ENCODE measurements at regions not wholly inside any gene's neighbourhood (a gene's known extent, or its start where the extent isn't known, plus 50 kb on each side); places are given as distances from the start of the nearest gene placed in this dataset.

DNA sequence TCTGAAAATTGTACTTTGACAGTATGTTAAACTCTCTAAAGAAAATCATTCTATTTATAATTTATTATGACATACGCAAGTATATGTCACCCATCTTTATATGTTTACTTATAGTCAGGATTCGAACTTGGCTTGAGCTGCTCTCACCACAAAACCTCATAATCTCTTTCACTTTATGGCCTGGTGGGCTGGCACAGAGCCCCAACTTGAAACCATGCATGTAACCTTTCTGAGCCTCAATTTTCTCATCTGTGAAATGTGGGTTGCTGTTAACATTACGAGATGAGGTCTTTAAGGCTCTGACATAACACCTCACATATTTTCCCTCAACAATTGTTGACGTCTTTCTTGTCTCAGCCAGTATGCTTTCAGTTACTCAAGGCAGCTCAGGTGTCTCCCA, 69.4 kb upstream of the PFN2 start:
- no peak for DNase-seq (ENCODE audit: low read depth in 4 of 4, low spot score in 1 of 4)

DNA sequence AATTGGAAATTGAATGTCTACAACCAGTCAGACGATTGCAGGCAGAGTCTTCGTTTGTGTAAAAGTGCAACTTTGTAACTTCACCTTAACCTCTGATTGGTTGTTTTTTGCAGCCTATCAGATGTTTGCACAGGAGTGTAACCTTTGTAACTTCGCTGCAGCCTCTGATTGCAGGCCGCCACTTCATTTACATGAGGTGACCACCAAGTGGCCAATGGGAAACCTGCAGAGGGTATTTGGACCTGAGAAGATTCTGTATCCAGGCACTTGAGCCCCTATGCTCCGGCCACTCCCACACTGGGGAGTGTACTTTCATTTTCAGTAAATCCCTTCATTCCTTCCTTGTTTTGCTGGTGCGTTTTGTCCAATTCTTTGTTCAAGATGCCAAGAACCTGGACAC, 68.1 kb upstream of the PFN2 start:
- no peak for DNase-seq (ENCODE audit: low read depth in 4 of 4, low spot score in 1 of 4)

DNA sequence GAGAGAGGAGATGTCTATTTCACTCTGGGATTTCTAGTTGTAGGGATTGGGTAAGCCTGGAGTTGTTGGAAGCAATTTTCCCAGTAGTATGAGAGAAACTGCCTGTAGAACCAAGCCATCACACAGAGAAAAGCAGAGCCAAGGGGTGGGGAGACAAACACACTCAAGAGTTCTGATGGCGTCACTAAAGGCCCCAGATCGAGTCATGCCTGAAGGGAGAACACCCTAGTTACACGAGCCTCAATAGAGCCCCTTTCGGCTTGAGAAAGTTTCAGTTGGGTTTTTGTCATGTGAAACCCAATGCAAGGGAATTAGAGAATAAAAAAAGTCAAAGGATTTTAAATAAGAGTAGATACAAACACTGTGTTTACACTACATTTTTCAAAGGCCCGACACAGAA, 66.1 kb upstream of the PFN2 start:
- no peak for DNase-seq (ENCODE audit: low read depth in 4 of 4, low spot score in 1 of 4)

DNA sequence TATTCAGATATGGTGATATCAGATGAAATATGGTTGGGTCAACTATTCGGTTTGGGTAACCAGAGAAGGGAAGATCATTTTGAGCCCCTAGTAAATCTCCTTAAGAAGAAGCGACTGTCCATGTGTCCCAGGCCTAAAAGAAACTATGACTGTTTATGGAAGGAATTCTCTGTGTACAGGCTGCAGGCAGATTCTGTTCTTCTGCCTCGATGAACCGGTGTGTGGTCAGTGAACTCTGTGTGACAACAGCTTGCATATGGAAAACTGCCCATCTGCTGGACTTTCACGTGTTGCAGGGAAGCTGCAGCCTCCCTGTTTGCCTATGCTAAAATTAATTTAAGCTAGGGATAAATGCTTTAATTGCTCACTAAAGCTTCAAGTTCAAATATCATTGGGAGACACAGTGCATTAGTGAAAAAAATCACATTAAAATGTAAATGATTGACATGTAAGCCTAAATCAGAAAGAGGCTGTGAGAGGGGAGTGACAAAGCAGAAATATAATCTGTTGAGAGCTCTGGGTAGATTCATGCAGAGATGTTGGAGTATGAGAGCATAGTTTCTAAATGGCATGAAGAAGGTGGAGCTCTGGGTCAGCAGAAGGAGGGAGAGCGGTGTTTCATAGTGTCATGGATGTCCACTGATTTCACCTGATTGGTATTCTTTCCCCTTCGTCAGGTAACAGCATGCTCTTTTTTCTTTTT, 65.4 kb upstream of the PFN2 start:
- DNase-seq (ENCODE audit: low read depth in 4 of 4, low spot score in 1 of 4), result no peak

DNA sequence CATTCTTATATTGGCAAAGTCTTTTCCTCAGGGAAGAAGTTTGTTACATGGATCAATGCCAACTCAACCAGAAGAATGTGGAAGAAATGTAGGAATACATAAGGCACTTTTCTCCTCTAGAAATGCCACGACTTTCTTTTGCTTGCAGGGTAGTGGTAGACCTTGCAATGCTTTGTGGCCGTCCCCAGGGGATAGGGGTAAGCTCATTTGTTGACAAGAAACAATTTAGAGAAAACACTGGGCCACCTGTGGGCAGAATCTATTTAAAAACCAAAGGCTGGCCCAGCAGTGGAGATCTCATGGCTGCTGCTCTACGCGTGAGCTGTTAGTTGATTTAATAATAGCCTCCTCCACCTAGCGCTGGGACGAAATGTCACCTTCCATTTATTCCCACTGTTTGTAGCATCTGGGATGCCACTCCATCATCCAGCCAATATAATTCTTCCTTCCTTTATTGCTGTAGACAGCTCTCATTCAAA, 64.6 kb upstream of the PFN2 start:
- no peak for DNase-seq (ENCODE audit: low read depth in 4 of 4, low spot score in 1 of 4)

DNA sequence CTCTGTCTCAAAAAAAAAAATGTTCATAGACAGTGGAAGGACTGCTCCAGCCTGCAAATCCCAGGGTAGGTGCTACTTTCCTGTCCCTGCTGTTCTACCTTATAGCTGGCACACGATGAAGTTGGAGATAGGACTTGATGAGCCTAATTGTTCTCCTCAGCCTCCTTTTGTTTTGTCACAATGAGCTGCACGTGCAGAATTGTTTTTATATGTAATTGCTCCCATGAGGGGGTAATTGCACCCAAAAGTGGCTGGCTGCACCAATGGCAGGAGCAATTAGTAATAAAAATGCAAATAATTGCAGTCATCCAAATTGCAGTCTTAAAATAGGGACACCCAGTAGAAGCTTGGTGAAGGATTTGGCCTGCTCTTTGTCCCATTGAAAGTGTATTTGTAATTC, 63.0 kb upstream of the PFN2 start:
- DNase-seq (ENCODE audit: low read depth in 4 of 4, low spot score in 1 of 4), result no peak

DNA sequence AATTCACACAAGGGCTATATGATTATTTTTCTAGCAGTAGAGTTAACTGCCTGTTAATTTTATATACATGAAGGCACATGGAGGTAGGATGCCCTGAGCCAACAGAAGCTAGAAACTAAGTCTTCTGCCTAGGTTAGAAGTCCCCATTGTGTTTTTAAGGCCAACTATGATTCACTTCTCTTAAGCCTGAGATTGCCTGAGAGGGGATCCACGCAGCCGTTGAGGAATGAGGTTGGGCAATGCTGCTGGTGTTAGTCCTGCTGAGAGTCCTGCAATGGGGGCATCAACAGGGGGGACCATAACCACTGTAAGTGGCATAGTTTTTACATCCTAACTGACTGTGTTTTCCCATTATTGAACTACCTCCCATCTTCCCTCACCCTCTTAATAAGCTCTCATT, 60.1 kb upstream of the PFN2 start:
- no peak for DNase-seq (ENCODE audit: low read depth in 4 of 4, low spot score in 1 of 4)

DNA sequence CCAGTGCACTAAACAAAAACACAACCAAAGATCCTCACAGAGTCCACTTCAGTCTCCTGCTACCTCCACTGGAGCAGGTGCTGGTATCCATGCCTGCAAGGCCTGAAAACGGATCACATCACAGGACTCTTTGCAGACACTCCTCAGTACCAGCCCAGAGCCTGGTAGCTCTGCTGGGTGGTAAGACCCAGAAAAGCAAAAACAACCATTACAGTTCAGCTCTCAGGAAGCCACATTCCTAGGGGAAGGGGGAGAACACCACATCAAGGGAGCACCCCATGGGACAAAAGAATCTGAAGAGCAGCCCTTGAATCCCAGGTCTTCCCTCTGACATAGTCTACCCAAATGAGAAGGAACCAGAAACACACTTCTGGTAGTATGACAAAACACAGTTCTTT, 52.5 kb upstream of the PFN2 start:
- no peak for DNase-seq (ENCODE audit: low read depth in 4 of 4, low spot score in 1 of 4)

DNA sequence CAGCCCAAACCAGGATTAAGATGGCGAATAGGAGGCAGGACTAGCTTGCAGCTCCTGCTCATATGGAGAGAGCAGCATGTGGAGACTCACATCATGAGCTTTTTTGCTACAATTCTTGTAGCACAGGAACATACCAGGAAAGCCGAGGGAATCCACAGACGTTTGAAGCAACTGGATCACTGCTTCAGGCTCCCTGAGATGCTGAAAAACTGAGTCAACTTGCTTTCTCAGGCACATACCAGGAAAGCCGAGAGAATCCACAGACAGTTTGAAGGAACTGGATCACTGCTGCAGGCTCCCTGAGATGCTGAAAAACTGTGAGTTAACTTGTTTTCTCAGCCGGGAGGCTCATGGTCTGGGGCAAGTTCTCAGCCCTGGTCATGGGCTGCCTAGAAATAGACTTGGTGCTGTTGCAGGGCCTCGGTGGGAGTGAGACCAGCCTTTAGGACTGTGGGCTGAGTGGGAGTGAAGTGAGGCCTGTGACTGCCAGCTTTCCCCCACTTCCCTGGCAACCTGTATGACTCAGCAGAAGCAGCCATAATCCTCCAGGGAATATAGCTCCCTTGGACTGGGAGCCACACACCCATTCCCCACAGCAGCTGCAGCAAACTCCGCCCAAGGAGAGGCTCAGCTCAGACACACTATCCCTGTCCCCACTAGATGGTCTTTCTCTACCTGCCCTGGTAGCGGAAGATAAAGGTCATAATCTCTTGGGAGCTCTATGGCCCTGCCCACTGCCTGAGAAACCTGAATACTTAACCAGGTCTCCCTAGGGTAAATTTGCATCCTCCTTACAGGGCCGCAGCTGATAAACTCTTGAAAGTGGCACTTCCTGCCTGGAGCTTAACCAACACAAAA, 51.9 kb upstream of the PFN2 start:
- no peak for DNase-seq (ENCODE audit: low read depth in 4 of 4, low spot score in 1 of 4)

DNA sequence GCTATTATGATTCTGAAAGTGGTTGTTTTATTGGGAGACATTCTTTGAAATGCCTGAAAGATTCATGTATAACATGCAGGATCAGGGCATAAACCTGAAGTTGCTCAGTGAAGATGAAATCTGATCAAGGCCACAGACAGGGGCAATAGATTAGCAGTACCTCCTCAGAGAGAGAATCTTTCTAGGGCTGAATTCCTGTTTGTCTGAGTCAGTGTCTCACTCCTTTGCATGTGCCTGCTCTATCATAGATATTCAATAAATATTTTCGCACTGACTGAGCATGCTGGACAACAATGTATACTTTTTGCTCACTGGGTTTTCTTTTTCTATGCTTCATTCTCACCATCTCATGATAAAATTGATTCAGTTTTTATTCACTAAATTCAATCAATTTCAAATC, 49.8 kb upstream of the PFN2 start:
- DNase-seq (ENCODE audit: low read depth in 4 of 4, low spot score in 1 of 4), result no peak

Data from stimulated activated CD4-positive, alpha-beta T cell treated with anti-CD3 and anti-CD28 coated beads, Interleukin-1b, Interleukin-23, amount 100 ng/mL, for 24 hours (primary cell).